Erythroblast (primary cell): ENCODE measurements at regions not wholly inside any gene's neighbourhood (a gene's known extent, or its start where the extent isn't known, plus 50 kb on each side); places are given as distances from the start of the nearest gene placed in this dataset.

Experiments used
- GATA1 ChIP-seq: IDR thresholded peaks from 2 replicates; pipeline ENCODE4 v1.6.1; 2011; ENCODE audit warnings: low read depth, mild to moderate bottlenecking, control low read depth, low read length, moderate library complexity
- POLR2A ChIP-seq: IDR thresholded peaks from 2 replicates; pipeline ENCODE4 v1.6.1; 2011; ENCODE audit warnings: mild to moderate bottlenecking, low read length

GRCh38 chr5:74465724-74466123, 174.8 kb downstream of the ENC1 start:
- TF ChIP-seq POLR2A (no peak), GATA1 (no peak)
